Mucosa of descending colon (tissue), 3 donors: ENCODE measurements at regions not wholly inside any gene's neighbourhood (a gene's known extent, or its start where the extent isn't known, plus 50 kb on each side); places are given as distances from the start of the nearest gene placed in this dataset.

Experiments
- ATAC-seq: fragments of 200-7000 bp; cut with Tn5 transposase; one replicate; pipeline ENCODE4 v1.9.1; 2020; ENCODE audit warnings: mild to moderate bottlenecking, moderate library complexity
- DNase-seq, 3 donors: peaks; one replicate each; pipeline ENCODE4 v3.0.0-alpha.2; 2020
- H3K36me3 ChIP-seq: fragments of 200-600 bp; one replicate; pipeline ENCODE4 v1.8.0; 2021; ENCODE audit warnings: low read depth, mild to moderate bottlenecking
- H3K4me1 ChIP-seq: fragments of 200-600 bp; one replicate; pipeline ENCODE4 v1.8.0; 2021; ENCODE audit warnings: low read depth, mild to moderate bottlenecking
- H3K4me3 ChIP-seq: fragments of 200-600 bp; one replicate; pipeline ENCODE4 v1.8.0; 2021; ENCODE audit warnings: mild to moderate bottlenecking
- H3K9me3 ChIP-seq: fragments of 200-600 bp; one replicate; pipeline ENCODE4 v1.8.0; 2021; ENCODE audit warnings: mild to moderate bottlenecking
- CTCF ChIP-seq: fragments of 200-600 bp; IDR thresholded peaks from one replicate; pipeline ENCODE4 v1.8.0; 2022; ENCODE audit warnings: antibody characterized with exemption, mild to moderate bottlenecking
- intact Hi-C, 2 donors: fragments of 100-400 bp; cut with DNase I in 1 of 2; cut with micrococcal nuclease in 1 of 2; formaldehyde crosslinking; loops; one replicate each; pipeline versions ENCODE4 v1.11.0 to v1.11.1; 2022; cut with DNase I, micrococcal nuclease
- donor health status: DM: no; HTN: no; CAD: no; lungs with moderate emphysema.
- donor health status: DM: no; HTN: no; CAD: no.
- donor health status: DM: no; HTN: yes; CAD: no.

GRCh38 chr3:182597621-182598041 lies 195.7 kb upstream of the ATP11B start:
- no peak for DNase-seq

GRCh38 chr3:182601597-182601996 lies 191.7 kb upstream of the ATP11B start:
- Histone ChIP-seq H3K4me1 (peaks cover 16% of the 10 kb centered on the region), H3K4me3 (no peak overlapping the region), H3K9me3 (no peaks in the 10 kb centered on the region), H3K36me3 (peaks cover 3% of the 10 kb centered on the region)
- no peak for ATAC-seq
- no peak for DNase-seq
- intact Hi-C loops: no loop called here
- TF ChIP-seq CTCF: no peak

More at GRCh38 chr3:182597621-182598041, 195.7 kb upstream of the ATP11B start:
- intact Hi-C loops: no loop called here
- no peaks in the 10 kb centered on the region for H3K4me1 ChIP-seq
- TF ChIP-seq CTCF: no peak
- H3K4me3 ChIP-seq: no peak overlapping the region
- peak; percentile 56 for ATAC-seq
- no peaks in the 10 kb centered on the region for H3K36me3 ChIP-seq
- no peaks in the 10 kb centered on the region for H3K9me3 ChIP-seq

DNA sequence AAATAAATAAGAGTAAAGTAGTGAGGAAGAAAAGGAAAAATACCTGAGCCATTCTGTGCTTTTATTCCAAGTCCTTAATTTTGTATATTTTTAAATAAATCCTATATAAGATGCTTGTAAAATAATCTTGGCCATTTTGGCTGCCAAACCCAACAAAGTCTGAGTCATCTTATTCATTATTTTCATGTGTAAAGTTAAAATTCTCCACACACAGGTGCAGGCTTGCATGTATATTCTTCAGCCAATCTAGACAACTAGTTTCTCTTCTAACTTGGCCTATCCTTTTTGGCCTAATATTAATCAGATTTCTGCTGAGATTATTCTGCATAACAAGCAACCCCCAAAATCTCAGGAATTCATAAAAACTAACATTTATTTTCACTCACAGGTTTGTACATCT lies 189.8 kb upstream of the ATP11B start:
- Histone ChIP-seq H3K4me1 (peaks cover 28% of the 10 kb centered on the region), H3K4me3 (no peak overlapping the region), H3K36me3 (peaks cover 6% of the 10 kb centered on the region), H3K9me3 (no peaks in the 10 kb centered on the region)
- ATAC-seq (no peak), DNase-seq (no peak)
- intact Hi-C loops: no loop called here
- TF ChIP-seq CTCF: no peak

DNA sequence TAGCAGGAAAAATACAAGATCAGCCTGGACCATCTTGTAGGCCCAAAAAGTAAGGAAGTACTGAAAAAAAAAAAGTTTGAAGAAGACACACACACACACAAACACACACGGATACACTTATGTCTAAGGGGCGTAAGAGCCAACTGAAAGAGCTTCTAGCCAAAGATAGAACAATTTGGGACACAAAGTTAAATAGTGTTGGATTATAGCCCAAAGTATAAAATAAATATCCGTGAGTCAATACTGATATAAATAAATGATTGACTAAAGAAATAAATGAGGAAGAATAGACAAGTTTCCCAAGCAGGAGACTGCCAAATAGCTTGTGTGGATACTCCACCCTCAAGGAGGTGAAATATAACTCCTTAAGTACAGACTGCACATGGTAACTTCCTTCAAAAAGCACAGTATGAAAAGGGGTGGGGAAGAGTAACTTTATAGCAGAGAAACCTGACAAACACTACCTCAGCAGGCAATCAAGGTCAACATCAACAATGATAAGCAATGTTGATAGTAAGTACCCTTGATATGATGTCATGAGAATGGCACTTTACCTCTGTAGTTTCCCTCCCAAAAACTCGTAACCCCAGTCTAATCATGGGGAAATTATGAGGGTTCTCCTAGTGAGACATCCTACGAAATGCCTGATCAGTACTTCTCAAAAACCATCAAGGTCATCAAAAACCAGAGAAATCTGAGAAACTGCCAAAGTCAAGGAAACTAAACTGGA lies 187.3 kb upstream of the ATP11B start:
- peak; percentile 84 for ATAC-seq
- Histone ChIP-seq H3K4me3 (no peak overlapping the region), H3K36me3 (peaks cover 6% of the 10 kb centered on the region), H3K9me3 (no peaks in the 10 kb centered on the region), H3K4me1 (peaks cover 32% of the 10 kb centered on the region)
- intact Hi-C loops: no loop called here
- peak in 1 of 3 donors; percentile 33 for DNase-seq
- TF ChIP-seq CTCF: no peak

DNA sequence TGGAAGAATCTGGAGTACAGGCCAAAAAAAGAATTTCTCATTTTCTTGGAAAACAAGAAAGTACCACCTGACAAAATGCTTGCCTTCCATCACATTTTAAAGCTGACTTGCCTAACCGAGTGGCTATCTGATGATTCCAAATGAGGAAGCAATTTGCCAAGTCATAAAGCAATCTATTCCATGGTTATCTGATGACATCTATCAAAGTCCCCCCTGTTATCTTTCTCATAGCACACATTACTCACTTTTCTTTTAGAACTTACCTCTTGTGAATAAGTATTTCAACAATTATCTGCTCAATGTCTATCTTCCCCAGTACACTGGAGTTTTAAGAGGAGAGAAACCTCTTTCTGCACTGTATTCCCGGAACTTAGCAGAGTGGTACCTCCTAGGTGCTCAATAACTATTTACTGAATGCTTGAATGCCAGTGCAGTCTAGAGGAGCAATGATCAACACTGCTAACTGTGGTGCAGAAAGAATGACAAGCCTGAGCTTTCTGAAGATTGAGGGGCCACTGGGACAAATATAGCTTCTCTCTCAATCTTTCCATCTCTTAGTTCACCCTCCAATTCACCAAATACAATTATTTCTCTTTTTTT lies 186.3 kb upstream of the ATP11B start:
- no peaks in the 10 kb centered on the region for H3K9me3 ChIP-seq
- peaks cover 6% of the 10 kb centered on the region for H3K36me3 ChIP-seq
- H3K4me3 ChIP-seq: no peak overlapping the region
- ATAC-seq (peak; percentile 66), DNase-seq (no peak)
- peaks cover 32% of the 10 kb centered on the region for H3K4me1 ChIP-seq
- no peak for TF ChIP-seq CTCF
- intact Hi-C loops: no loop called here
